ENCODE measurements at regions not wholly inside any gene's neighbourhood (a gene's known extent, or its start where the extent isn't known, plus 50 kb on each side); places are given as distances from the start of the nearest gene placed in this dataset.
A peak's percentile ranks its signal among the peaks of the same experiment; 100 is the strongest.

- in situ Hi-C loops (cut with HindIII; ENCODE audit: low pct_unique_long_range_greater_than_20kb, low sequenced_read_pairs) = no loop called here
- DNase-seq (ENCODE audit: low read depth) = no peak
These were observed 79.3 kb upstream of the GLI2 start for GRCh38 chr2:120656273-120656950.

- in situ Hi-C loops (cut with HindIII; ENCODE audit: low pct_unique_long_range_greater_than_20kb, low sequenced_read_pairs) = no loop called here
These were observed 77.5 kb upstream of the GLI2 start for GRCh38 chr2:120658042-120658769.

GRCh38 chr2:120658770-120659158 lies 76.9 kb upstream of the GLI2 start:
- in situ Hi-C loops (cut with HindIII; ENCODE audit: low pct_unique_long_range_greater_than_20kb, low sequenced_read_pairs) = no loop called here

More at GRCh38 chr2:120658042-120658769, 77.5 kb upstream of the GLI2 start:
- no peak for DNase-seq (ENCODE audit: low read depth)

GRCh38 chr2:120659275-120659977 lies 76.2 kb upstream of the GLI2 start:
- in situ Hi-C loops (cut with HindIII; ENCODE audit: low pct_unique_long_range_greater_than_20kb, low sequenced_read_pairs) = no loop called here
- no peak for DNase-seq (ENCODE audit: low read depth)

More at GRCh38 chr2:120658770-120659158, 76.9 kb upstream of the GLI2 start:
- DNase-seq (ENCODE audit: low read depth) = no peak

GRCh38 chr2:120660056-120660694 lies 75.5 kb upstream of the GLI2 start:
- no peak for DNase-seq (ENCODE audit: low read depth)
- in situ Hi-C loops (cut with HindIII; ENCODE audit: low pct_unique_long_range_greater_than_20kb, low sequenced_read_pairs) = no loop called here

- DNase-seq (ENCODE audit: low read depth) = no peak
- in situ Hi-C loops (cut with HindIII; ENCODE audit: low pct_unique_long_range_greater_than_20kb, low sequenced_read_pairs) = no loop called here
These were observed 74.8 kb upstream of the GLI2 start for GRCh38 chr2:120660771-120661459.

- in situ Hi-C loops (cut with HindIII; ENCODE audit: low pct_unique_long_range_greater_than_20kb, low sequenced_read_pairs) = no loop called here
- DNase-seq (ENCODE audit: low read depth) = no peak
These were observed 74.1 kb upstream of the GLI2 start for GRCh38 chr2:120661551-120661950.

- no peak for DNase-seq (ENCODE audit: low read depth)
- in situ Hi-C loops (cut with HindIII; ENCODE audit: low pct_unique_long_range_greater_than_20kb, low sequenced_read_pairs) = no loop called here
These were observed 73.6 kb upstream of the GLI2 start for GRCh38 chr2:120662046-120662445.

GRCh38 chr2:120662746-120663145 lies 72.9 kb upstream of the GLI2 start:
- in situ Hi-C loops (cut with HindIII; ENCODE audit: low pct_unique_long_range_greater_than_20kb, low sequenced_read_pairs) = no loop called here
- no peak for DNase-seq (ENCODE audit: low read depth)

GRCh38 chr2:120666433-120666832 lies 69.2 kb upstream of the GLI2 start:
- in situ Hi-C loops (cut with HindIII; ENCODE audit: low pct_unique_long_range_greater_than_20kb, low sequenced_read_pairs) = no loop called here
- DNase-seq (ENCODE audit: low read depth) = peak; percentile 41

- in situ Hi-C loops (cut with HindIII; ENCODE audit: low pct_unique_long_range_greater_than_20kb, low sequenced_read_pairs) = no loop called here
- peak; percentile 26 for DNase-seq (ENCODE audit: low read depth)
These were observed 67.7 kb upstream of the GLI2 start for GRCh38 chr2:120667981-120668380.

- DNase-seq (ENCODE audit: low read depth) = peak; percentile 94
- in situ Hi-C loops (cut with HindIII; ENCODE audit: low pct_unique_long_range_greater_than_20kb, low sequenced_read_pairs) = no loop called here
These were observed 66.3 kb upstream of the GLI2 start for GRCh38 chr2:120669121-120669952.

- in situ Hi-C loops (cut with HindIII; ENCODE audit: low pct_unique_long_range_greater_than_20kb, low sequenced_read_pairs) = no loop called here
These were observed 65.7 kb upstream of the GLI2 start for GRCh38 chr2:120669971-120670370.

GRCh38 chr2:120670371-120670770 lies 65.3 kb upstream of the GLI2 start:
- DNase-seq (ENCODE audit: low read depth) = no peak
- in situ Hi-C loops (cut with HindIII; ENCODE audit: low pct_unique_long_range_greater_than_20kb, low sequenced_read_pairs) = no loop called here

More at GRCh38 chr2:120669971-120670370, 65.7 kb upstream of the GLI2 start:
- no peak for DNase-seq (ENCODE audit: low read depth)

- peak; percentile 40 for DNase-seq (ENCODE audit: low read depth)
- in situ Hi-C loops (cut with HindIII; ENCODE audit: low pct_unique_long_range_greater_than_20kb, low sequenced_read_pairs) = no loop called here
These were observed 64.7 kb upstream of the GLI2 start for GRCh38 chr2:120670771-120671480.

- in situ Hi-C loops (cut with HindIII; ENCODE audit: low pct_unique_long_range_greater_than_20kb, low sequenced_read_pairs) = no loop called here
- DNase-seq (ENCODE audit: low read depth) = no peak
These were observed 63.0 kb upstream of the GLI2 start for GRCh38 chr2:120672526-120673204.

All from Caki2 (cell line).